Mesodermal cell (in vitro differentiated cells): ENCODE measurements at regions not wholly inside any gene's neighbourhood (a gene's known extent, or its start where the extent isn't known, plus 50 kb on each side); places are given as distances from the start of the nearest gene placed in this dataset.

Experiments used
- H3K27ac ChIP-seq: 2 replicates; pipeline ENCODE4 v1.7.0; 2013; ENCODE audit warnings: mild to moderate bottlenecking, low read depth, low read length, moderate library complexity; ENCODE audit not compliant: severe bottlenecking
- H3K36me3 ChIP-seq: 2 replicates; pipeline ENCODE4 v1.7.1; 2013; ENCODE audit warnings: mild to moderate bottlenecking, low read length, moderate library complexity; ENCODE audit not compliant: control insufficient read depth, insufficient read depth
- H3K4me1 ChIP-seq: one replicate; pipeline ENCODE4 v1.7.1; 2013; ENCODE audit warnings: mild to moderate bottlenecking, low read length; ENCODE audit not compliant: insufficient read depth, control insufficient read depth, poor library complexity, severe bottlenecking
- H3K4me3 ChIP-seq: 2 replicates; pipeline ENCODE4 v1.7.0; 2013; ENCODE audit warnings: low read length, control low read depth, mild to moderate bottlenecking; ENCODE audit not compliant: insufficient read depth, poor library complexity, severe bottlenecking; ENCODE audit errors: extremely low read depth
- H3K9me3 ChIP-seq: 2 replicates; pipeline ENCODE4 v1.7.1; 2013; ENCODE audit warnings: mild to moderate bottlenecking, low read length, moderate library complexity; ENCODE audit not compliant: control insufficient read depth
- WGBS, 2 experiments: methylation state at CpG; one replicate each; pipeline ENCODE4 v1.1.5; 2013; ENCODE audit warnings: missing lambda C conversion rate in 2 of 2; ENCODE audit not compliant: insufficient coverage in 2 of 2; 5-methylcytosine and 5-hydroxymethylcytosine counted together

GRCh38 chr7:45235905-45236304 lies 78.3 kb downstream of the RAMP3 start:
- Histone ChIP-seq H3K4me3 (no peak overlapping the region), H3K27ac (no peak overlapping the region), H3K4me1 (no peaks in the 10 kb centered on the region), H3K36me3 (no peaks in the 10 kb centered on the region), H3K9me3 (no peaks in the 10 kb centered on the region)

DNA sequence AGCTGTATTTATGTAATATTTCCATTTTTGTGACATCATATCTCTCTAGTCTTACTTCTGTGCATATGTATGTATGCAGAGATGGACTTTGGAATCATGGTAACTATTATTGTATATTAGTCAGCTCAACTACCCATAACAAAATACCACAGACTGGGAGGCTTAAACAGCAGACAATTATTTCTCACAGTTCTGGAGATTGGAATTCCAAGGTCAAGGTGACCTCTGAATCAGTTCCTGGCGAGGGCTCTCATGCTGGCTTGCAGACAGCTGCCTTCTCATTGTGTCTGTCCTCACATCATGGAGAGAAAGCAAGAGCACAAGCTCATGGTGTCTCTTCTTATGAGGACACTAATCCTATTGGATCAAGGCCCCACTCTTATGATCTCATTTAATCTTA lies 79.1 kb downstream of the RAMP3 start:
- Histone ChIP-seq H3K4me3 (no peak overlapping the region), H3K9me3 (no peaks in the 10 kb centered on the region), H3K4me1 (no peaks in the 10 kb centered on the region), H3K27ac (no peak overlapping the region), H3K36me3 (no peaks in the 10 kb centered on the region)
- 50% methylated on average over 1 of the region's 1 CpG; no CpG with 5 or more reads in 1 of the 2 experiments for WGBS, 2 experiments

- no peaks in the 10 kb centered on the region for H3K36me3 ChIP-seq
- H3K4me1 ChIP-seq, result no peaks in the 10 kb centered on the region
- H3K27ac ChIP-seq, result no peak overlapping the region
- H3K4me3 ChIP-seq, result no peak overlapping the region
- H3K9me3 ChIP-seq, result no peaks in the 10 kb centered on the region
- WGBS, 2 experiments, result 82 to 87% methylated on average over 9 to 13 of the region's 13 CpGs
Measured at GRCh38 chr7:45237788-45238461, 80.3 kb downstream of the RAMP3 start.

DNA sequence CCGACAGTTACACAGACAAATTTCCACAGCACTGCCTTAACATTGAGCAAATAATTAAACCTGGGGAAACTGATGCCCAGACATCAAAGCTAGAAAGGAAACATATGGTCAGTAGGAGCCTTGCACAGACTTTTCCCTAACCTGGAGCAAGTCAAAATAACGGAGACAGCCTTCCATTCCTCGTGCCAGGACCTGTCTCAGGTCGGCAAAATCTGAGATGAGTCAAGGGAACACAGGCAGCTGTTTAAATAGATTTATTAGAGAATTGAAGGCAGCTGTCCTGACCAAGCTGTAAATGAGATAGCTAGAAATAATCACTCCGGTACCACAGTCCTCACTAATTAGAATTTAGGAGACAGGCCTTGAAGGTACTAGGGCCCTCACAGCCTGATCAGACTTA lies 81.2 kb downstream of the RAMP3 start:
- Histone ChIP-seq H3K36me3 (no peaks in the 10 kb centered on the region), H3K9me3 (no peaks in the 10 kb centered on the region), H3K27ac (no peak overlapping the region), H3K4me3 (no peak overlapping the region), H3K4me1 (no peaks in the 10 kb centered on the region)
- WGBS, 2 experiments, result 90 to 94% methylated on average over 4 of the region's 5 CpGs

- Histone ChIP-seq H3K4me3 (no peak overlapping the region), H3K9me3 (no peaks in the 10 kb centered on the region), H3K4me1 (no peaks in the 10 kb centered on the region), H3K27ac (no peak overlapping the region), H3K36me3 (no peaks in the 10 kb centered on the region)
- WGBS, 2 experiments, result 70 to 86% methylated on average over 4 to 6 of the region's 6 CpGs
Measured at GRCh38 chr7:45239486-45239885, 81.9 kb downstream of the RAMP3 start.

GRCh38 chr7:45240273-45240771 lies 82.7 kb downstream of the RAMP3 start:
- Histone ChIP-seq H3K27ac (no peak overlapping the region), H3K4me1 (no peaks in the 10 kb centered on the region), H3K36me3 (no peaks in the 10 kb centered on the region), H3K4me3 (no peak overlapping the region), H3K9me3 (no peaks in the 10 kb centered on the region)
- 60% methylated on average over 1 of the region's 7 CpGs; no CpG with 5 or more reads in 1 of the 2 experiments for WGBS, 2 experiments

DNA sequence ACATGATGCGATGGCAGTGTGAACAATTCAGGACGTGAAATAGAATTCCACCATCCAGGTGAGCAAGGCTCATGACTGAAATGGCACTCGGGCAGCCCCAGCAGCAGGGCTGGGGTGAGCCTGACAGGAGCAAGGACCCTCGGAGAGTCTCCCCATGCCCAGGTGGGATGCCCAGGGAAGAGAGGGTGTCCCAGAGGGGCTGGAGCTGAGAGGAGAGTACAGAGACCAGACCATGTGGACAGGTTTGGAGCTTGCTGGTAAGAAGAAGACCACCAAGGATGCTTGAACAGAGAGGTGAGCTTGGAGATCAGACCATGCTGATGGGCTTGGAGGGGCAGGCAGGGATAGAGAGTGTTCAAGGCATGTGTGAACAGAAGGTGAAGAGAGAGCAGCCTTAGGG lies 83.3 kb downstream of the RAMP3 start:
- 97 to 100% methylated on average over 3 of the region's 4 CpGs for WGBS, 2 experiments
- no peaks in the 10 kb centered on the region for H3K9me3 ChIP-seq

DNA sequence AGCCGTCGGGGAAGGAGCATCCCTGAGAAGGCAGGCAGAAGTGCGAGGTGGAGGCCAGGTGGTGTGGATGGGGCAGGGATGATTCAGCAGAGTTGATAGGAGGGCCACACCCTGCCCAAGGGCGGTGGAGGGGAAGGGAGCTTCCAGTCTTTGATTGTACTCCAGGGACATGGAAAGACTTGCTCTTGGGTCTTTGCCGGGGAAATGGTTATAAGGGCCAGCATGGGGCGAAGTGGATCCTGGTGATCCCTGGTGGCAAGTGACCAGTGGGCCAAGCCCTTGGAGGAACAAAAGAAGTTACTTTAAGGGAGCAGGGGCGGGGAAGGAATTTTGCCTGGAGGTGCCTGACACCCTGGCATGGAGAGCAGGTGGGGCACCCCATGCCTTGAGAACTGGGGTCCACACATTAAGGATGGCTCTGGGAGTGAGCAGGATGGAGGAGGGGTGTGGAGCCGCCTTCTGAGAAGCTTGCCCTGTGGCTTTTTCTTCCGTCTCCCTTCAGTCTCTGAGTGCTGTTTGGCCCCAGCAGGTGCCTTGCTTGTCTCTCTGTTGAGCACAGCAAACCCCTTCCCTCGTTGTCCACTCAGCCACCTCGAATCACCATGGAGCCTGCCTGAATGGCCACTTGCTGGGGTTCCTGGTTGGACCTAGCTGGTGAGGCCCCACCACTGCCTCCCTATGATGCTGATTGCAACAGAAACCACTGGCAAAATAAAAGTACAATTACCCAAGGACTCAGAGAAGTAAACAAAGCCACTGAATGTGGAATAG lies 83.9 kb downstream of the RAMP3 start:
- no peak overlapping the region for H3K27ac ChIP-seq
- H3K36me3 ChIP-seq, result no peaks in the 10 kb centered on the region
- no peaks in the 10 kb centered on the region for H3K9me3 ChIP-seq
- no peak overlapping the region for H3K4me3 ChIP-seq
- 77 to 78% methylated on average over 10 of the region's 11 CpGs for WGBS, 2 experiments
- H3K4me1 ChIP-seq, result no peaks in the 10 kb centered on the region

More for the DNA sequence above, 83.3 kb downstream of the RAMP3 start:
- H3K4me1 ChIP-seq, result no peaks in the 10 kb centered on the region
- no peaks in the 10 kb centered on the region for H3K36me3 ChIP-seq
- no peak overlapping the region for H3K4me3 ChIP-seq
- no peak overlapping the region for H3K27ac ChIP-seq

GRCh38 chr7:45242261-45242660 lies 84.7 kb downstream of the RAMP3 start:
- Histone ChIP-seq H3K4me3 (no peak overlapping the region), H3K9me3 (no peaks in the 10 kb centered on the region), H3K36me3 (no peaks in the 10 kb centered on the region), H3K4me1 (no peaks in the 10 kb centered on the region), H3K27ac (no peak overlapping the region)
- WGBS, 2 experiments, result 83 to 100% methylated on average over 1 to 2 of the region's 4 CpGs

GRCh38 chr7:45242698-45243097 lies 85.1 kb downstream of the RAMP3 start:
- 80% methylated on average over 3 of the region's 3 CpGs; no CpG with 5 or more reads in 1 of the 2 experiments for WGBS, 2 experiments
- no peak overlapping the region for H3K27ac ChIP-seq
- H3K4me1 ChIP-seq, result no peaks in the 10 kb centered on the region
- H3K9me3 ChIP-seq, result no peaks in the 10 kb centered on the region
- no peak overlapping the region for H3K4me3 ChIP-seq
- H3K36me3 ChIP-seq, result no peaks in the 10 kb centered on the region

GRCh38 chr7:45244981-45245380 lies 87.4 kb downstream of the RAMP3 start:
- Histone ChIP-seq H3K9me3 (no peaks in the 10 kb centered on the region), H3K4me3 (no peak overlapping the region), H3K27ac (no peak overlapping the region), H3K36me3 (no peaks in the 10 kb centered on the region), H3K4me1 (no peaks in the 10 kb centered on the region)
- 95 to 100% methylated on average over 1 to 2 of the region's 2 CpGs for WGBS, 2 experiments
